ENCODE measurements at regions not wholly inside any gene's neighbourhood (a gene's known extent, or its start where the extent isn't known, plus 50 kb on each side); places are given as distances from the start of the nearest gene placed in this dataset.
"Not testable (repeated sequence)": the region's sequence is repeated elsewhere in the genome, so short reads cannot be mapped to it uniquely, and the experiment has no call there.

DNA sequence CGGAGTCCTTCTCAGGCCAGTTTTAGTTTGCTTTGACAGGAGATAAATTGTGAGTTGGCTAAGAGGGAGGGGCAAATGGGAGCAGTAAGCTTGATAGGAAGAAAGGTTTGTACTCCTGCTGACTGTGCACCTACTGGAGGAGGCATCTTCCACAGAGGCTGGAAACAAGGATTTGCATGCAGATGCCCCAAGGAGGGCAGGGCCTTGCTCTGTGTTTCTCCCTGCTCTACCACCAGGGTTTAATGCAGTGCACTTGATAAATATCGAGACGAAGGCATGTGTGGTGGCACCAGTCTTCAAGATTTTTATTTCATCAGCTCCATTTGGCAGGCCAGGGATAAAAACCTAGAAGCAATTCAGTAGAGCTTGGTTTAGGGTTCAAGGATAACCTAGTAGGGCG lies 210.5 kb upstream of the C16orf82 start:
- TF ChIP-seq, protein P1, sequence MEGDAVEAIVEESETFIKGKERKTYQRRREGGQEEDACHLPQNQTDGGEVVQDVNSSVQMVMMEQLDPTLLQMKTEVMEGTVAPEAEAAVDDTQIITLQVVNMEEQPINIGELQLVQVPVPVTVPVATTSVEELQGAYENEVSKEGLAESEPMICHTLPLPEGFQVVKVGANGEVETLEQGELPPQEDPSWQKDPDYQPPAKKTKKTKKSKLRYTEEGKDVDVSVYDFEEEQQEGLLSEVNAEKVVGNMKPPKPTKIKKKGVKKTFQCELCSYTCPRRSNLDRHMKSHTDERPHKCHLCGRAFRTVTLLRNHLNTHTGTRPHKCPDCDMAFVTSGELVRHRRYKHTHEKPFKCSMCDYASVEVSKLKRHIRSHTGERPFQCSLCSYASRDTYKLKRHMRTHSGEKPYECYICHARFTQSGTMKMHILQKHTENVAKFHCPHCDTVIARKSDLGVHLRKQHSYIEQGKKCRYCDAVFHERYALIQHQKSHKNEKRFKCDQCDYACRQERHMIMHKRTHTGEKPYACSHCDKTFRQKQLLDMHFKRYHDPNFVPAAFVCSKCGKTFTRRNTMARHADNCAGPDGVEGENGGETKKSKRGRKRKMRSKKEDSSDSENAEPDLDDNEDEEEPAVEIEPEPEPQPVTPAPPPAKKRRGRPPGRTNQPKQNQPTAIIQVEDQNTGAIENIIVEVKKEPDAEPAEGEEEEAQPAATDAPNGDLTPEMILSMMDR (IDR thresholded peaks at IDR 0.05; ENCODE audit: low read depth, low read length): no peak
- Histone ChIP-seq H3K36me3 (no peaks in the 10 kb centered on the region), H3K4me1 (ENCODE audit: low read depth) (no peaks in the 10 kb centered on the region), H3K4me3 (no peak overlapping the region), H3K27me3 (no peaks in the 10 kb centered on the region), H3K27ac (no peak overlapping the region), H3K9me3 (ENCODE audit: low read depth) (no peaks in the 10 kb centered on the region)
- DNase-seq (ENCODE audit: low read depth in 1 of 2, low spot score in 1 of 2): no peak

- Histone ChIP-seq H3K9me3 (ENCODE audit: low read depth) (no peaks in the 10 kb centered on the region), H3K27ac (no peak overlapping the region), H3K4me3 (no peak overlapping the region), H3K4me1 (ENCODE audit: low read depth) (no peaks in the 10 kb centered on the region), H3K27me3 (no peaks in the 10 kb centered on the region), H3K36me3 (no peaks in the 10 kb centered on the region)
- no peak for DNase-seq (ENCODE audit: low read depth in 1 of 2, low spot score in 1 of 2)
- TF ChIP-seq, protein P1 (IDR thresholded peaks at IDR 0.05; ENCODE audit: low read depth, low read length): no peak
These were observed 209.9 kb upstream of the C16orf82 start for GRCh38 chr16:26856791-26857190.

DNA sequence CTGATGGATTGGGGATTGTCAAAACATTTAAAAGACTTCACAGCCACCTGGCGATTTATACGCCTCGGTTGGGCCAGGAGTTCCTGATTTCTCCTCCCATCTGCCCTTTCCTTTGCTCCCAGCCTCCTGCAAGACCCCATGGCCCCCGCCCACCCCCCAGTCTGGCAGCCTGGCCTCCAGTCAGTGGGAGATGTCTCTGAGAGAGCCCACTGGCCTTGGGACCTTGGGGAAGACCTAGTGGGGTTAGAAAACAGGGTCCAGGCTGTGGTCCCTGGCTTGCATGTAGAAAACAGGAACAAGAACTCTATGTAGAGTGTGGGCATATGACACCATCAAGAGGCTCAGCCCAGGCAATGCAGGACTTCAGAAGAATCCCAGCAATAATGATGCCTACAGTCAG lies 209.4 kb upstream of the C16orf82 start:
- TF ChIP-seq, protein P1 (IDR thresholded peaks at IDR 0.05; ENCODE audit: low read depth, low read length): no peak
- no peaks in the 10 kb centered on the region for H3K27me3 ChIP-seq
- no peaks in the 10 kb centered on the region for H3K9me3 ChIP-seq (ENCODE audit: low read depth)
- H3K4me1 ChIP-seq (ENCODE audit: low read depth): no peaks in the 10 kb centered on the region
- H3K4me3 ChIP-seq: no peak overlapping the region
- no peak for DNase-seq (ENCODE audit: low read depth in 1 of 2, low spot score in 1 of 2)
- no peak overlapping the region for H3K27ac ChIP-seq
- no peaks in the 10 kb centered on the region for H3K36me3 ChIP-seq

DNA sequence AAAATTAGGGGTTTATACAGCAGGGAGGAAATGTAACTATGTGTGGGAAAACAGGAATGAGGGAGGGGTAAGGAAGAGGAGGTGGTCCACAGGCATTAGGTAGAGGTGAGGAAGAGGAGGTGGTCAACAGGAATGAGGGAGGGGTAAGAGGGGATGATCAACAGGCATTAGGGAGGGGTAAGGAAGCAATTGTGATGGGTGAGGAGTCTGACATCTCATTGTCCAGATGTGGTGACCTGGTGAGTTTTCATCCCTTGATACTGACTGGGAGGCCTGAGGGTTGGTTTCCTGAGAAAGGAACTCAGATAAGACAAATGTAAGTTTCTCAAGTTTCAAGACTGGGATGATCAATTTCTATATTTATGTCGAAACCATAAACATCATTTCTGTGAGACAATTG lies 206.2 kb upstream of the C16orf82 start:
- Histone ChIP-seq H3K36me3 (no peaks in the 10 kb centered on the region), H3K9me3 (ENCODE audit: low read depth) (no peaks in the 10 kb centered on the region), H3K27ac (no peak overlapping the region), H3K27me3 (no peaks in the 10 kb centered on the region), H3K4me1 (ENCODE audit: low read depth) (no peaks in the 10 kb centered on the region), H3K4me3 (no peak overlapping the region)
- no peak for DNase-seq (ENCODE audit: low read depth in 1 of 2, low spot score in 1 of 2)
- TF ChIP-seq, protein P1 (IDR thresholded peaks at IDR 0.05; ENCODE audit: low read depth, low read length): no peak

DNA sequence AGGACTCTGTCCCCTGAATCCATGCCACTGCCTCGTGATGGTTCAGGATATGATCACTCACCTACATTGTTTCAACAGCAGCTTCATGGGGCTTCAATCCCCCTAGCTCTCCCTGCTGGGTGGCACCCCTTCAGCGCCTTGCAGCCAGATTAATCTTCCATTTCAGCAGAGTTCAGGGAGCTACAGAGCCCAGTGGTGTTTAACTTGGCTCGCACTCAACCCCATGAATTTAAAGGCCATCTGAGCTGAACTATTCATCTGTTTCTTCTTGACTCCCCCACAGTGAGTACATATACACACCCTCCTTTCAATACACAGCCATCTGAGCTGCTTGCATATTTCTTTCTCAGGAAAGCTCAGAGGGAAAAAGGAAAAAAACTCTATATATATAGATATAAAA lies 202.8 kb upstream of the C16orf82 start:
- no peak overlapping the region for H3K4me3 ChIP-seq
- no peaks in the 10 kb centered on the region for H3K4me1 ChIP-seq (ENCODE audit: low read depth)
- no peak for DNase-seq (ENCODE audit: low read depth in 1 of 2, low spot score in 1 of 2)
- no peaks in the 10 kb centered on the region for H3K9me3 ChIP-seq (ENCODE audit: low read depth)
- H3K27me3 ChIP-seq: no peaks in the 10 kb centered on the region
- TF ChIP-seq, protein P1 (IDR thresholded peaks at IDR 0.05; ENCODE audit: low read depth, low read length): no peak
- H3K36me3 ChIP-seq: no peaks in the 10 kb centered on the region
- H3K27ac ChIP-seq: no peak overlapping the region

DNA sequence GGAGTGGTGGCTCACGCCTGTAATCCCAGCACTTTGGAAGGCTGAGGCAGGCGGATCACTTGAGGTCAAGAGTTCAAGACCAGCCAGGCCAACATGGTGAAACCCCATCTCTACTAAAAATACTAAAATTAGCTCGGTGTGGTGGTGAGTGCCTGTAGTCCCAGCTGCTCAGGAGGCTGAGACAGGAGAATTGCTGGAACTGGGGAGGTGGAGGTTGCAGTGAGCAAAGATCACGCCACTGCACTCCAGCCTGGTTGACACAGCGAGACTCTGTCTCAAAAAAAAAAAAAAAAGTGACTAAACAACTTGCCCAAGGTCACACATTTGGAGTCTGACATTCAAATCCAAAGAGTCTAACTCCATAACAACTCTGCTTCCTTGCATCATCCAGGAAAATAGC lies 192.4 kb upstream of the C16orf82 start:
- H3K4me1 ChIP-seq (ENCODE audit: low read depth); H3K4me3 ChIP-seq; H3K9me3 ChIP-seq (ENCODE audit: low read depth); H3K27ac ChIP-seq; DNase-seq (ENCODE audit: low read depth in 1 of 2, low spot score in 1 of 2); H3K36me3 ChIP-seq; H3K27me3 ChIP-seq: not testable (repeated sequence)
